Ascending aorta (tissue), 2 donors: ENCODE measurements at regions not wholly inside any gene's neighbourhood (a gene's known extent, or its start where the extent isn't known, plus 50 kb on each side); places are given as distances from the start of the nearest gene placed in this dataset.
"Not testable (repeated sequence)": the region's sequence is repeated elsewhere in the genome, so short reads cannot be mapped to it uniquely, and the experiment has no call there.

Experiments
- DNase-seq, 2 donors: peaks; one replicate each; pipeline ENCODE4 v3.0.0-alpha.2; 2019; ENCODE audit warnings: low spot score in 2 of 2
- H3K27ac ChIP-seq, 2 donors: fragments of 200-600 bp; sonication (generic); one replicate each; pipeline ENCODE4 v1.5.1; 2016 to 2017; ENCODE audit warnings: mild to moderate bottlenecking in 1 of 2
- H3K27me3 ChIP-seq: fragments of 200-600 bp; sonication (generic); one replicate; pipeline ENCODE4 v1.5.1; 2017
- H3K36me3 ChIP-seq, 2 donors: fragments of 200-600 bp; sonication (generic); one replicate each; pipeline ENCODE4 v1.5.1; 2016
- H3K4me1 ChIP-seq, 2 donors: fragments of 200-600 bp; sonication (generic); one replicate each; pipeline ENCODE4 v1.5.1; 2016 to 2017; ENCODE audit warnings: mild to moderate bottlenecking in 1 of 2
- H3K4me3 ChIP-seq, 2 donors: fragments of 200-600 bp; sonication (generic); one replicate each; pipeline ENCODE4 v1.5.1; 2016 to 2017; ENCODE audit warnings: mild to moderate bottlenecking in 1 of 2
- H3K9me3 ChIP-seq, 2 donors: fragments of 200-600 bp; sonication (generic); one replicate each; pipeline ENCODE4 v1.5.1; 2016
- intact Hi-C: fragments of 100-400 bp; cut with DNase I; formaldehyde crosslinking; loops from one replicate; pipeline ENCODE4 v1.15.1; 2023
- TF ChIP-seq, protein P1 (sequence below), 3 experiments: fragments of 200-600 bp in 2 of 3; fragments of 450-650 bp in 1 of 3; sonication (generic) in 2 of 3; IDR thresholded peaks; one replicate each; pipeline ENCODE4 v1.5.1; 2016 to 2019; ENCODE audit warnings: antibody characterized with exemption in 3 of 3, mild to moderate bottlenecking in 1 of 3, moderate library complexity in 1 of 3

DNA sequence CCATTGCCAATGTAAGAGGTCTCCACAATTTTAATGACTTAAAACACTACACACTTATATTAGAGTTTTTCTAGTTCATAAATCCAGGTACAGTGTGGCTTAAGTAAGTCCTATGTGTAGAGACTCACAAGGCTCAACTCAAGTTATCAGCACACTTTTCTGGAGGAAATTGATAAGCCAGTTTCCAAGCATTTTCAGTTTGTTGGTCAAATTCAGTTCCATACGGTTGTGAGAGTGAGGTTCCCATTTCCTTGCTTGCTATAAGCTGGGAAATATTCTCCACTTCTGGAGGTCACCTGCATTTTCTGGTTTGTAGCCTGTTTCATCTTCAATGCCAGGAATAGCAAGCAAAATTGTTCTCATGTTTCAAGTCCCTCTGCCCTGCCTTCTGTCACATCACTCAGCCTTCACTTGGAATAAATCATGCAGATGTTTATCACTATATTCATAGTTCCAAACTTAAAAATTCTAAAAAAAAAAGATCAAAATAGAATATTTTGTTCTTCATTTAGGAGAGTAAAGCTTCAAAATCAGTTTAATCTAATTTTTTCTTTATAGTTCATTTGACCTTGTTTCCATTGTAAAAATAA lies 1137.5 kb upstream of the INTU start:
- H3K27ac ChIP-seq = no peak overlapping the region
- H3K4me1 ChIP-seq = no peaks in the 10 kb centered on the region
- intact Hi-C loops = no loop called here
- no peaks in the 10 kb centered on the region for H3K27me3 ChIP-seq
- DNase-seq = no peak
- TF ChIP-seq, protein P1, sequence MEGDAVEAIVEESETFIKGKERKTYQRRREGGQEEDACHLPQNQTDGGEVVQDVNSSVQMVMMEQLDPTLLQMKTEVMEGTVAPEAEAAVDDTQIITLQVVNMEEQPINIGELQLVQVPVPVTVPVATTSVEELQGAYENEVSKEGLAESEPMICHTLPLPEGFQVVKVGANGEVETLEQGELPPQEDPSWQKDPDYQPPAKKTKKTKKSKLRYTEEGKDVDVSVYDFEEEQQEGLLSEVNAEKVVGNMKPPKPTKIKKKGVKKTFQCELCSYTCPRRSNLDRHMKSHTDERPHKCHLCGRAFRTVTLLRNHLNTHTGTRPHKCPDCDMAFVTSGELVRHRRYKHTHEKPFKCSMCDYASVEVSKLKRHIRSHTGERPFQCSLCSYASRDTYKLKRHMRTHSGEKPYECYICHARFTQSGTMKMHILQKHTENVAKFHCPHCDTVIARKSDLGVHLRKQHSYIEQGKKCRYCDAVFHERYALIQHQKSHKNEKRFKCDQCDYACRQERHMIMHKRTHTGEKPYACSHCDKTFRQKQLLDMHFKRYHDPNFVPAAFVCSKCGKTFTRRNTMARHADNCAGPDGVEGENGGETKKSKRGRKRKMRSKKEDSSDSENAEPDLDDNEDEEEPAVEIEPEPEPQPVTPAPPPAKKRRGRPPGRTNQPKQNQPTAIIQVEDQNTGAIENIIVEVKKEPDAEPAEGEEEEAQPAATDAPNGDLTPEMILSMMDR (IDR thresholded peaks at IDR 0.05) = no peak
- no peak overlapping the region for H3K4me3 ChIP-seq
- no peaks in the 10 kb centered on the region for H3K36me3 ChIP-seq
- no peaks in the 10 kb centered on the region for H3K9me3 ChIP-seq

DNA sequence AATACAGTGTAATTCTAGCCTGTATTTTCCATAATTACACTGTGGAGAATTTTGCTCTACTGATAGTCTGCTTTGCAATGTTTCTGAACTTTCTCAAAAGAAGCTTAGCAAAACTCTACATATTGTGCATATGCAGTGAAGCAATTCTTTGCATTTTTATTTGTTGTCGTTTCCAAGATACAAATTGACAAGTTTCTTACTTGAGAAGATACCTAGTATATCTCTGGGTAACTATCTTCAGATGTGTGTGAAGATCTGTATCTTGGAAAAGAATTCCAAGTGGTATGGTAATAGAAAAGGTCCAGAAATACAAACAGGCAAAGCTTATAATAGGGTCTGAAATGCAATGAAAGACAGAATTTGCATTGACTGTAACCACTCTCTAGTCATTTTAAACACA lies 1119.8 kb upstream of the INTU start:
- DNase-seq = no peak

DNA sequence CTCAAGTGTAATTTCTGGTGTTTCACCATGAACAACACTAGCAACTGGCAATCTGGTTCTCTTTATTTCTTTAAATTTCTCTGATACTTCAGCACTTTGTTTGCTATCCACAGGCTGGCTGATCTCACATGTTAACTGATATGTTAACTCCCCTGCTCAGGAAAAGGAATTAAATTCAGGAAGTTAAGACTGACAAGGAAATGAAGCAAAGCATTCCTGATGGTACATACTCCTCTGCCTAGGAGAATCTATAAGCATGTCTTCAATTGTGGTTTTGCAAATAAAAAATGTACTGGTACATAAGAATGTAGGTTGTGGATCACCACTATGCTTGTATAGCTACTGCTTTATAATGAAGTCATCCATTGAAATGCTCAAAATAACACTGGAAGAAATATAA lies 1119.2 kb upstream of the INTU start:
- no peaks in the 10 kb centered on the region for H3K4me1 ChIP-seq
- intact Hi-C loops = no loop called here
- no peaks in the 10 kb centered on the region for H3K36me3 ChIP-seq
- H3K27ac ChIP-seq = no peak overlapping the region
- TF ChIP-seq, protein P1 (IDR thresholded peaks at IDR 0.05) = no peak
- H3K4me3 ChIP-seq = no peak overlapping the region
- H3K9me3 ChIP-seq = no peaks in the 10 kb centered on the region
- H3K27me3 ChIP-seq = no peaks in the 10 kb centered on the region
- DNase-seq = no peak

More for the DNA sequence above, 1119.8 kb upstream of the INTU start:
- intact Hi-C loops = no loop called here
- Histone ChIP-seq H3K9me3 (no peaks in the 10 kb centered on the region), H3K36me3 (no peaks in the 10 kb centered on the region), H3K27ac (no peak overlapping the region), H3K4me3 (no peak overlapping the region), H3K27me3 (no peaks in the 10 kb centered on the region), H3K4me1 (no peaks in the 10 kb centered on the region)
- TF ChIP-seq, protein P1 (IDR thresholded peaks at IDR 0.05) = no peak

DNA sequence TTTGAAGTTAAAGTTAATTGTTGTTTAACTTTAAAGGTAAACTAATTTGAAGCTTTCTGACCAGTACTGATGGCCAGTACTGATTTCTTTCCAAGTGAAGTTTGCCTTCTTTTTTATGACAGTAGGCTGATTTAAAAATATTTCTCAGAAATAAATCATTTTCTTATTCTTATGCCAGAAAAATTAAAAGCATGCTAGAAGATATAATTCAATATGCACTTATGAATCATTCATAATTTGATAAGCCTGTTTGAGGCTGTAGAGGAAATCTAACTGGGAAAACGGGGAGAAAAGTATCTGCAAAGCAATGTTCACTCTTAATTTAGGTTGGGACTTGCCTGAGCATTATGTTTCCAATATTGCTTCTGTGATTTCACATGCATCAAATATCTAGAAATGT lies 1112.0 kb upstream of the INTU start:
- Histone ChIP-seq H3K36me3 (no peaks in the 10 kb centered on the region), H3K9me3 (no peaks in the 10 kb centered on the region), H3K4me3 (no peak overlapping the region), H3K27me3 (no peaks in the 10 kb centered on the region), H3K27ac (no peak overlapping the region), H3K4me1 (no peaks in the 10 kb centered on the region)
- DNase-seq = no peak
- TF ChIP-seq, protein P1 (IDR thresholded peaks at IDR 0.05) = no peak
- intact Hi-C loops = no loop called here

DNA sequence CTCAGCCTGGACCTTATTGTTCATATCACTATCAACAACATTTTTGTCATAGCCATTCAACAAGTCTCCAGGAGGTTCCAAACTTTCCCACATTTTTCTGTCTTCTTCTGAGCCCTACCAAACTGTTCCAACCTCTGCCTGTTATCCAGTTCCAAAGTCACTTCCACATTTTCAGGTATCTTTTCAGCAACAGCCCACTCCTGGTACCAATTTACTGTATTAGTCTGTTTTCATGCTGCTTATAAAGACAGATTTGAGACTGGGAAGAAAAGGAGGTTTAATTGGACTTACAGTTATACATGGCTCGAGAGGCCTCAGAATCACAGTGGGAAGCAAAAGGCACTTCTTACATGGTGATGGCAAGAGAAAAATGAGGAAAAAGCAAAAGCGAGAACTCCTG lies 1107.4 kb upstream of the INTU start:
- intact Hi-C loops, H3K4me3 ChIP-seq, DNase-seq, H3K36me3 ChIP-seq, H3K27me3 ChIP-seq, H3K27ac ChIP-seq, H3K4me1 ChIP-seq, H3K9me3 ChIP-seq: not testable (repeated sequence)

DNA sequence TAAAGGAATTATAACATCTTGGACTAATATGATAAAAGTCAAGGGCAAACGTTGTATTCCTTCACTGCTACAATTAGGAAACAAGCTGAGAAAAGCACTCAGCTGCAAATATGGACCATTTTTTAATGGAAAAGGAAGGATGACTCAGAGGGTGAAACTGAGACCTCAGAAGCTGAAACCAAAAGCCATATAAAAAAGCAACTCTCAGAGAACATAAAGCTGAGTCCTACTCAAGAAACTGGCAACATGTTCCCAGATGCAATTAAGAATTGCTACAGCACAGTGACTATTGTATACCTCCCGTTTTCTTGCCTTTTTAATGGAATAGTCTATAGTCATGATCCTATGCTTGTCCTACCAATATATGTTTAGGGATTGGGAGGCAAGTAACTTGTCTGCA lies 1106.4 kb upstream of the INTU start:
- Histone ChIP-seq H3K27ac (no peak overlapping the region), H3K9me3 (no peaks in the 10 kb centered on the region), H3K27me3 (no peaks in the 10 kb centered on the region), H3K4me3 (no peak overlapping the region), H3K36me3 (no peaks in the 10 kb centered on the region), H3K4me1 (no peaks in the 10 kb centered on the region)
- TF ChIP-seq, protein P1 (IDR thresholded peaks at IDR 0.05) = no peak
- intact Hi-C loops = no loop called here
- DNase-seq = no peak
